Suppressor macrophage treated with lipopolysaccharide for 1 hour (primary cell): ENCODE measurements at regions not wholly inside any gene's neighbourhood (a gene's known extent, or its start where the extent isn't known, plus 50 kb on each side); places are given as distances from the start of the nearest gene placed in this dataset.

Source experiments
- DNase-seq, 3 donors: peaks; one replicate each; pipeline ENCODE4 v3.0.0-alpha.2; 2020 to 2022

DNA sequence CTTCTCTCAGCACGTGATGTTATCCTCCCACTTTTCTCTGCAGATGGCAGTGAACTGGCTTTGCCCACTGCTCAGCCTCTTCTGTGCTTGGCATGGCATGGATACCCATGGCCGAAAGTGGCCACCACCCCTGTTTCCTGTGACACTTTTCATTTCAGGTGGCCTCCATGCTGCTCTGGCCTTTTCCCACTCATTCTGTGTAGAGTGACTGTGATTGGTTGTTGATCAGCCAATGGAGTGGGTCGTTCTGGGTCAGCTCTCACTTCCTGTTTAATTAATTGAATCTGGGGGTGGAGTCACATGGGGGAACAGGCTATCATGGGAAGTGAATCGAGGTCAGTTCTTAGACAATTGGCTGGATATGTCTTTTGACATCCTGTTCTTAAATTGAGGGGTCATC is 350.1 kb upstream of the EEF2KMT start:
- no peak for DNase-seq

DNA sequence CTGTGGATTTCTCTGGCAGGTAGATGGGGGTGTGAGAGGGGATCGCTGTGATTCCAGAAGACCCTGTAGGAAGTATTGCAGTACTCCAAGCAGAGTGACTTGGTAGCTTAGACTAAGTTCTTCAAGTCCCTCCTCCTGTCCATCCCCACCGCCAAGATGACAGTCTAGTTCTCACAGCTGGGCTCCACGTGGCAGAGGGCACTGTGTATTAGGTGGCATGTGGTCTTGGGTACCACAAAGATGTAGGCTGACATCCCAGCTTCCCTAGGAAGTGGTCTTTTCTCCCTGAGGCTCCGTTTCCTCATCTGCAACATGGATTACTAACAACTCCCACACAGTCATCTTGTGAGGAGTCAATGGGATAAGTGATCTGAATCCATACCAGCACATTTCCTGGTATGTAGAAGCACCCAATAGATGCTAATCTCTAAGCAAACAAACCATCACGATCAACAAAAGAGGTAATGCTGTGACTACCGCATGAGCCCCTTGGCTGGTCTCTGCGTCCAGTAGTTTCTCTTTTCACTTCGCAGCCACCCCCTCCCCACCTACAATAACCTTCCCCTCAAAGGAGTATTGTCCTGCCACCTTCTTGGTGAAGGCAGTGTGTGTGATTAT is 349.1 kb upstream of the EEF2KMT start:
- no peak for DNase-seq

- no peak for DNase-seq
These were observed 346.6 kb upstream of the EEF2KMT start for GRCh38 chr16:5444189-5444588.

- DNase-seq, result no peak
These were observed 345.4 kb upstream of the EEF2KMT start for GRCh38 chr16:5442986-5443385.

GRCh38 chr16:5442054-5442453 is 344.5 kb upstream of the EEF2KMT start:
- DNase-seq, result no peak

DNA sequence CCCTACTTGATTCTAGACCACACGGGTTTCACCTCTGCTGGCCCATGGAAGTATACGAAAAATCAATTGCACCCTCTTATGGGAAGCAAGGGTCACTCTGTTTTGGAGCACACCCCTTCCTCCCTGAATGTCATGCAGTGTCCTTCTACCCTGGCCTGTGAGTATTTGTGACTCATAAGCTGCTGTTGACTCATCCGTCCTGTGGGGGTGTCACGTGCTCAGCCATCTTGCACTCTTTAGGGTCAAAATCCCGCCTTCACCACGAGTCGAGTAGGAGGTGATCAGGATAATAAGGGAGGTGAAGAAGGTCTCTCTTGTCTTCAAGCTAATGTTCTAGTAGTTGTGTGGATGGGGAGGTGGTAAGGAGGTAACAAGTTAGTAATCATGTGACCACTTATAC is 341.0 kb upstream of the EEF2KMT start:
- peak in 1 of 3 donors; percentile 14 for DNase-seq

DNA sequence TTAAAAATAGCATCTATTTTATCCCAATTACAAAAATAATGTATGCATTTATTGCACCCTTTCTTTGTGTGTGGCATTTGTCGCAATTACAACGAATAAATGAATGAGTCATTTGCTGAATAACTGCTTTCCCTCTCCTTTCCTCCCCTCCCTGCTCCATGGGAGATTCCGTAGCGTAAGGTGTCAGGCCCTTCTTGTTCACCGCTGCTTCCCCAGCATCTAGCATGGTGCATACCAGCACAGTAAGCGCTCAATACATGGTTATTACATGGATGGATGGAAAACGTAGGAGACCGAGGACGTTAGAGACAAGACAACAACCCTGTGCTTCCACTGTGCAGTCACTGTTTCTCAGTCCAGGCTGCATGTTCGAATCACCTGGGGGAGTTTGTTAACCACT is 336.0 kb upstream of the EEF2KMT start:
- DNase-seq, result no peak

- DNase-seq, result no peak
These were observed 334.6 kb upstream of the EEF2KMT start for GRCh38 chr16:5432166-5432565.

DNA sequence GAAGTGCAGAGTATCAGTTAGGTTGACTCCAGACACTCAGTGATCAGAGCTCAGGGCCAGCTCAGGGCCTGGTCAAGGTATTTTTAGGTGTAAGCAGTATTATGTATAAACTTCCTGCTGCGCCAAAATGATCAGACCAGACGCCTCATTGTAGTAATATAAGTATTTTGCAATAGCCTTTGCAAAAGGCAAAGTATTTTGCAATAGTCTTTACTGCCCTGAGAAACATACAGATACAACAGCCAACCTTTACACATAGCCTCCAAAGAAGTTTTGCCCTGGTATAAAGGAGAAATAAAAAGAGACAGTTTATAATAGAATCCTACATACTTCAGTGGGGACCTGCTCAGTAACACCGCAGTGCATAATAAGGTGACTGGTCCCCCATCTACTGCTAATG is 333.0 kb upstream of the EEF2KMT start:
- peak in 1 of 3 donors; percentile 2 for DNase-seq

- no peak for DNase-seq
These were observed 331.3 kb upstream of the EEF2KMT start for GRCh38 chr16:5428932-5429331.

DNA sequence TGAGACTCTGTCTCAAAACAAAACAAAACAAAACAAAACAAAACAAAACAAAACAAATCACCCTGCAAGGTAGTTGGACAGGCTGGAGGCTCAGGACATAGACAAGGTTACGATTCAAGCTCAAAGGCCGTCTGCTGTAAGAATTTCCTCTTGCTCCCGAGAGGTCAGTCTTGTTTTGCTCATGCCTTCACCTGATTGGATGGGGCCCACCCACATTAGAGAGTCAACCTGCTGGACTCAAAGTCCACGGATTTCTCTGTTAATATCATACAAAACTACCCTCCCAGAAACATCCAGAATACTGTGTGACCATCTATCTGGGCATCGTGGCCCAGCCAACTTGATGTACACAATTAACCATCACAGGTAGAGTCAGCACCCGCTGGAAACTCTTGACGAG is 330.0 kb upstream of the EEF2KMT start:
- DNase-seq, result no peak

GRCh38 chr16:5422643-5423496 is 325.3 kb upstream of the EEF2KMT start:
- DNase-seq, result no peak

- DNase-seq, result no peak
These were observed 324.5 kb upstream of the EEF2KMT start for GRCh38 chr16:5422047-5422446.

DNA sequence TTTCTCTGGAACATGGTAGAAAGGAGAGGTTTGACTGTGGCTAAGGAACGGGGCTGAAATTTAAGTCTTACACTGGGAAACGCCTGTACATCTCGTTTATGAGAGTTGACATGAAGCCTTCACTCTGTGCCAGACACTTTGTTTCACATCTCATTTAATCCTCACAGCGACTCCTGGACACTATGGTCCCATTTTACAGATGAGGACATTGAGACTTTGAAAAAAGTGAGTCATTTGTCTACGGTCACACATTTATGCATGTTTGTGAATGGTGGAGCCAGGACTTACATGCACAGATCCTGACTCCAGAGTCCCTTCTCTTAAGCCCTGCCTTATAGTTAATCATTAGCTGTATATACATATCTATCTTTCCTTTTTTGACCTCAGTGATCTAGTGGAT is 318.4 kb upstream of the EEF2KMT start:
- no peak for DNase-seq

- no peak for DNase-seq
These were observed 317.5 kb upstream of the EEF2KMT start for GRCh38 chr16:5415123-5415522.

DNA sequence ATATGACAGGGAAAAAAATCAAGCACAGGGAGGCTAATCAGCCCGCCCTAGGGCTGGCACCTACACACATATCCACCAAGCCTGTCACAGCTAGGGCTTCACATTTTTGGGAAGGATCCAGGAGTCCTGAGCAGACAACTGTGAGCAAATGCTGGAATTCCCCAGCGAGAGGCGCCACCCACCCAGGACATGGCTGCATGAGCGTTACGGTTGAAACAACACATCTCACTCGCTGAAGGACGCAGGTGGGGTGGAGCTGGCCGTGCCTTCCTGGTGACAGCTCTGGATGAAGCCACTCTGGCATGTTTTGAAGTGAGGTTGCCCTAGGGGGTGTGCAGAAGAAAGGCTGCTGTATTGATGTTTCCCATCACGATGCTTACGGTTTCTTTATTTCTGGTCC is 315.1 kb upstream of the EEF2KMT start:
- no peak for DNase-seq

GRCh38 chr16:5398203-5398602 is 300.6 kb upstream of the EEF2KMT start:
- DNase-seq, result no peak

DNA sequence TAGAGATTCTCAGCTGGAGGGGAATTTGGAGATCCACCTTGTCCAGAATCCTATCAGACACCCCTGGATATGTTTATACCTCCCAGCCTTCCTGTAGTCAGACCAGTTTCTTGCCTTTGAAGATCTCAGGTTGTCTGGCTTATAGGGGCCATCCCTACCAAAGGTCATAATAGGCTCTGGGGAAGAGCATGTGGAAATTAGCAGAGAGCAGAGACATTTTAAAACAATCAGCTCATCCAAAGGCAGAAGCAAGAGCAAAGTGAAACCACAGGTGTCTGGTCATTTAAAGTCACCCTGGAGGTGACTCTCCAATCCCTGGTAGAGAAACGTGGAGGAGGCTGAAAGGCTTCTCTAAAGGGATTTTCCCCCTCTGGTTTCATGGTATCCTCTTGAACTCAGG is 299.3 kb upstream of the EEF2KMT start:
- DNase-seq, result no peak

- no peak for DNase-seq
These were observed 295.5 kb upstream of the EEF2KMT start for GRCh38 chr16:5393070-5393469.

DNA sequence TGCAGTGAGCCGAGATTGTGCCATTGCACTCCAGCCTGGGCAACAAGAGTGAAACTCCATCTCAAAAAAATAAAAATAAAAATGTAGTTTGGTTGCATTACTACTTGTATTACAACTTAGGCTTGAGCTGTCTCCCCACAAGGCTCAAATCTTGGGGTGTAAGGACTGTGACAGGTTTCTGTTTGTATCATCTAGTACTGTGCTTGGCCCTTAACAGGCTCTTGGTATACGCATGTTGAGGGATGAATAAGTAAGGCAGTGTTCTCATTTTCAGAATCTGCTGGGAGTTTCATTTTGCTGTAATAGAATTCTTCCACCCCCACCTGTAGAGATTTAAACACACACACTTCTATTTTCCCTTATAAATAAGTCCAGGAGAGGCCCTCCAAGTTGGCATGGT is 289.4 kb upstream of the EEF2KMT start:
- no peak for DNase-seq

GRCh38 chr16:5385811-5386210 is 288.2 kb upstream of the EEF2KMT start:
- no peak for DNase-seq

GRCh38 chr16:5385115-5385514 is 287.5 kb upstream of the EEF2KMT start:
- no peak for DNase-seq

DNA sequence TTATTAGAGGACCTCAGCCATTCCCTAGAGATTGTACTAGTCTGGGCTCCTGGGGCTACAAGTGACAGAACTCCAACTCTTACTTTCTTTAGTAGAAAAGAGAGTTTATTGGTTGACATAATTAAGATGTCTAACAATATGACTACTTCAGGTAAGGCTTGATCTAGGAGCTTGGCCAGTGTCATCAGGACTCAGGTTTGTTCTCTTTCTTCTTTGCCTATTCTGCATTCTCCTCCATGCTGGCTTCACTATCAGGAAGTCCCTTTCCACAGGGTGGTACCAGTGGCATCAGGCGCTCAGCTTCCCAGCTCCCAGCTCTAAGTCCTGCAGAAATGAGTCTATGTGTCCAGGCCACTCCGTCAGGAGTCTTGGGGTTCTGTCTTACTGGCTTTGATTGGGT is 286.1 kb upstream of the EEF2KMT start:
- no peak for DNase-seq

DNA sequence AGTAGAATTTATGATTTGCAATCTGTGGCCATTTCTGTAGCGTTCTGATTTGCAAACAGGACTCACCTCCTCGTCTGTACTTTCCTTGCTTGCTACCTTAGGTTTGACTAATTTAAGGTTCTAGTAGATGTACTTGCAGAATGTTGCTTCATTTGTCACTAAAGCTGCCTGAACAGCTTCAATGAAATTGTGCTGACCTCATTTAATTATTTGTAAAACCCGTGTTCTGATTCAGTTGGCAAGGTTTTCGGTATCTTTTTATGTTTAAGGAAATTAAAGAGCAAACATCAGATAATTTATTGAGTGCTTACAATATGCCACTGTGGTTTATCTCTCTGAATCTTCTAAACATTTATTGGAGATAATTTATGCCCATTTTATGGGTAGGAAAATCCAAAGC is 284.9 kb upstream of the EEF2KMT start:
- DNase-seq, result no peak

DNA sequence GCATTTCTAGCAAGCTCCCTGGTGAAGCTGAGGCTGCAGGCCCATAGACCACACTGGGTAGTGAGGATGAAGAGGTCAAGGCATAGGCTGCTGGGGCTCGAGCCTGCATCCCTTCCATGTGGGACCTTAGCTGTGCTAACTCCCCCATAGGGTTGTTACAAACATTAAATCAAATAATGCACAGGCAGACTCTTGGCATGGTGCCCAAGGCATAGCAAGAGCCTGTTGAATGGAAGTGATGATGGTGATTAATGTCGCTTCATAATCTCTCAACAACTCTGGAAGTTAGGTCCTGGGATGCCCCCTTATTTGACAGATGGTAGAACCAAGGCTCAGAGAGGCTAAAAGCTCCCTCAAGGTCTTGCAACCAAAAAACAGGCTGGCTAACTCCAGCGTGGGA is 283.9 kb upstream of the EEF2KMT start:
- DNase-seq, result no peak
